DMS53 treated with DMSO at 0.1 percent for 48 hours (cell line): ENCODE measurements at regions not wholly inside any gene's neighbourhood (a gene's known extent, or its start where the extent isn't known, plus 50 kb on each side); places are given as distances from the start of the nearest gene placed in this dataset.
"Not testable (repeated sequence)": the region's sequence is repeated elsewhere in the genome, so short reads cannot be mapped to it uniquely, and the experiment has no call there.

ENCODE experiments used
- DNase-seq: peaks from one replicate; lab custom pipeline; 2025; ENCODE audit not compliant: unreplicated experiment; lab: John Stamatoyannopoulos, UW

GRCh38 chr6:6748001-6748400 is 159.5 kb downstream of the LY86 start:
- no peak for DNase-seq

GRCh38 chr6:6749702-6750491 is 161.4 kb downstream of the LY86 start:
- DNase-seq, result peak; percentile 72

- DNase-seq, result no peak
Measured at GRCh38 chr6:6750594-6751265, 162.2 kb downstream of the LY86 start.

GRCh38 chr6:6751266-6751596 is 162.7 kb downstream of the LY86 start:
- DNase-seq, result no peak

- DNase-seq, result no peak
Measured at GRCh38 chr6:6751619-6752023, 163.1 kb downstream of the LY86 start.

GRCh38 chr6:6752129-6752528 is 163.6 kb downstream of the LY86 start:
- DNase-seq, result no peak

GRCh38 chr6:6753301-6753700 is 164.8 kb downstream of the LY86 start:
- DNase-seq, result no peak

GRCh38 chr6:6756526-6756925 is 168.0 kb downstream of the LY86 start:
- no peak for DNase-seq

- DNase-seq, result no peak
Measured at GRCh38 chr6:6758546-6758914, 170.0 kb downstream of the LY86 start.

- DNase-seq, result peak; percentile 75
Measured at GRCh38 chr6:6758915-6759654, 170.6 kb downstream of the LY86 start.

- DNase-seq, result no peak
Measured at GRCh38 chr6:6760002-6760401, 171.5 kb downstream of the LY86 start.

GRCh38 chr6:6762566-6762965 is 174.0 kb downstream of the LY86 start:
- DNase-seq, result not testable (repeated sequence)

GRCh38 chr6:6764764-6765434 is 176.4 kb downstream of the LY86 start:
- no peak for DNase-seq

- DNase-seq, result no peak
Measured at GRCh38 chr6:6766230-6766905, 177.8 kb downstream of the LY86 start.

- DNase-seq, result no peak
Measured at GRCh38 chr6:6769466-6769865, 180.9 kb downstream of the LY86 start.

- DNase-seq, result no peak
Measured at GRCh38 chr6:6771224-6771945, 182.9 kb downstream of the LY86 start.

GRCh38 chr6:6771964-6772363 is 183.4 kb downstream of the LY86 start:
- DNase-seq, result no peak

- no peak for DNase-seq
Measured at GRCh38 chr6:6772751-6773150, 184.2 kb downstream of the LY86 start.

GRCh38 chr6:6775074-6775473 is 186.6 kb downstream of the LY86 start:
- peak; percentile 26 for DNase-seq

- no peak for DNase-seq
Measured at GRCh38 chr6:6780231-6780630, 191.7 kb downstream of the LY86 start.
